Right forelimb (tissue), 1 donor: ENCODE measurements at regions not wholly inside any gene's neighbourhood (a gene's known extent, or its start where the extent isn't known, plus 50 kb on each side); places are given as distances from the start of the nearest gene placed in this dataset.
"Not testable (repeated sequence)": the region's sequence is repeated elsewhere in the genome, so short reads cannot be mapped to it uniquely, and the experiment has no call there.

Experiments
- DNase-seq: peaks from one replicate; pipeline ENCODE4 v3.0.0-alpha.2; 2018

GRCh38 chr14:71448431-71449315 lies 483.6 kb upstream of the RGS6 start:
- DNase-seq: no peak

- no peak for DNase-seq
These were observed 482.7 kb upstream of the RGS6 start for GRCh38 chr14:71449316-71450055.

GRCh38 chr14:71451501-71451900 lies 480.7 kb upstream of the RGS6 start:
- no peak for DNase-seq

- DNase-seq: no peak
These were observed 479.7 kb upstream of the RGS6 start for GRCh38 chr14:71452539-71452938.

GRCh38 chr14:71452987-71453386 lies 479.2 kb upstream of the RGS6 start:
- DNase-seq: no peak

GRCh38 chr14:71454010-71454409 lies 478.2 kb upstream of the RGS6 start:
- no peak for DNase-seq

GRCh38 chr14:71454513-71455332 lies 477.5 kb upstream of the RGS6 start:
- DNase-seq: no peak

GRCh38 chr14:71460091-71460490 lies 472.1 kb upstream of the RGS6 start:
- DNase-seq: no peak

GRCh38 chr14:71461617-71462016 lies 470.6 kb upstream of the RGS6 start:
- DNase-seq: not testable (repeated sequence)

- DNase-seq: no peak
These were observed 468.4 kb upstream of the RGS6 start for GRCh38 chr14:71463807-71464206.

- DNase-seq: no peak
These were observed 467.4 kb upstream of the RGS6 start for GRCh38 chr14:71464840-71465239.

GRCh38 chr14:71465316-71465715 lies 466.9 kb upstream of the RGS6 start:
- no peak for DNase-seq

- no peak for DNase-seq
These were observed 466.0 kb upstream of the RGS6 start for GRCh38 chr14:71466251-71466650.

GRCh38 chr14:71466946-71467345 lies 465.3 kb upstream of the RGS6 start:
- no peak for DNase-seq

- no peak for DNase-seq
These were observed 464.8 kb upstream of the RGS6 start for GRCh38 chr14:71467361-71467811.

GRCh38 chr14:71468701-71469100 lies 463.5 kb upstream of the RGS6 start:
- DNase-seq: no peak

GRCh38 chr14:71469643-71470335 lies 462.4 kb upstream of the RGS6 start:
- no peak for DNase-seq

- DNase-seq: no peak
These were observed 460.4 kb upstream of the RGS6 start for GRCh38 chr14:71471634-71472355.

- DNase-seq: no peak
These were observed 459.6 kb upstream of the RGS6 start for GRCh38 chr14:71472356-71473340.

GRCh38 chr14:71473843-71474242 lies 458.4 kb upstream of the RGS6 start:
- no peak for DNase-seq
